Keratinocyte (primary cell): ENCODE measurements at regions not wholly inside any gene's neighbourhood (a gene's known extent, or its start where the extent isn't known, plus 50 kb on each side); places are given as distances from the start of the nearest gene placed in this dataset.

Source experiments
- DNase-seq: peaks from one replicate; pipeline ENCODE4 v3.0.0-alpha.2; 2011; ENCODE audit warnings: low read depth, missing footprints, low spot score
- FAIRE-seq: peaks from 2 replicates; lab custom pipeline; 2011; peaks lifted over from hg19 to GRCh38; lab: Jason Lieb, UNC
- H2AFZ ChIP-seq: 2 replicates; pipeline ENCODE4 v1.6.0; 2012; ENCODE audit warnings: low read length, control low read depth, inconsistent platforms; ENCODE audit not compliant: control insufficient read depth
- H3K27ac ChIP-seq: 2 replicates; pipeline ENCODE4 v1.5.1; 2011; ENCODE audit warnings: low read length; ENCODE audit not compliant: control insufficient read depth, insufficient read depth
- H3K27me3 ChIP-seq: 3 replicates; pipeline ENCODE4 v1.6.0; 2011; ENCODE audit warnings: low read length; ENCODE audit not compliant: control insufficient read depth, insufficient read depth; ENCODE audit errors: extremely low read depth
- H3K36me3 ChIP-seq, 2 experiments: 2 replicates in 1 of 2; 3 replicates in 1 of 2; pipeline ENCODE4 v1.5.1; 2011; ENCODE audit warnings: low read length in 2 of 2, mild to moderate bottlenecking in 1 of 2; ENCODE audit not compliant: control insufficient read depth in 2 of 2, insufficient read depth in 2 of 2; ENCODE audit errors: extremely low read depth in 1 of 2
- H3K4me1 ChIP-seq: 3 replicates; pipeline ENCODE4 v1.5.1; 2011; ENCODE audit warnings: low read length; ENCODE audit not compliant: control insufficient read depth, insufficient read depth; ENCODE audit errors: extremely low read depth
- H3K4me2 ChIP-seq: 3 replicates; pipeline ENCODE4 v1.6.0; 2011; ENCODE audit warnings: low read depth, low read length; ENCODE audit not compliant: control insufficient read depth, insufficient read depth; ENCODE audit errors: extremely low read depth
- H3K4me3 ChIP-seq, 3 experiments: fragments of 200-600 bp in 1 of 3; sonication (generic) in 1 of 3; 2 replicates in 2 of 3; 3 replicates in 1 of 3; pipeline ENCODE4 v1.5.1; 2011 to 2016; ENCODE audit warnings: low read length in 3 of 3, mild to moderate bottlenecking in 3 of 3, control low read depth in 2 of 3, inconsistent platforms in 1 of 3, low read depth in 1 of 3, mixed read lengths in 1 of 3, mixed run types in 1 of 3, moderate library complexity in 1 of 3; ENCODE audit not compliant: control insufficient read depth in 2 of 3, insufficient read depth in 2 of 3; ENCODE audit errors: extremely low read depth in 1 of 3
- H3K79me2 ChIP-seq: 2 replicates; pipeline ENCODE4 v1.6.0; 2012; ENCODE audit warnings: low read length; ENCODE audit not compliant: control insufficient read depth, insufficient read depth
- H3K9ac ChIP-seq: 3 replicates; pipeline ENCODE4 v1.6.0; 2011; ENCODE audit warnings: low read length; ENCODE audit not compliant: control insufficient read depth, insufficient read depth; ENCODE audit errors: extremely low read depth
- H3K9me1 ChIP-seq: 3 replicates; pipeline ENCODE4 v1.6.0; 2011; ENCODE audit warnings: low read length; ENCODE audit not compliant: control insufficient read depth, insufficient read depth; ENCODE audit errors: extremely low read depth
- H3K9me3 ChIP-seq: 2 replicates; pipeline ENCODE4 v1.5.1; 2012; ENCODE audit warnings: low read depth, low read length; ENCODE audit not compliant: control insufficient read depth
- H4K20me1 ChIP-seq: 3 replicates; pipeline ENCODE4 v1.6.0; 2011; ENCODE audit warnings: low read length; ENCODE audit not compliant: control insufficient read depth, insufficient read depth; ENCODE audit errors: extremely low read depth
- CTCF ChIP-seq, 3 experiments: IDR thresholded peaks in 1 of 3; conservative IDR thresholded peaks in 1 of 3; optimal IDR thresholded peaks in 1 of 3; 2 replicates in 2 of 3; 3 replicates in 1 of 3; pipeline versions ENCODE3 to v1.5.1; 2011; ENCODE audit warnings: low read length in 3 of 3, mild to moderate bottlenecking in 3 of 3, moderate library complexity in 2 of 3, control low read depth in 1 of 3, inconsistent platforms in 1 of 3; ENCODE audit not compliant: insufficient read depth in 2 of 3; ENCODE audit errors: extremely low read depth in 1 of 3
- EZH2 ChIP-seq: IDR thresholded peaks from one replicate; pipeline ENCODE4 v1.6.1; 2012; ENCODE audit warnings: inconsistent platforms, mild to moderate bottlenecking, low read length, moderate library complexity
- dilution Hi-C: fragments of 300-500 bp; cut with MboI; formaldehyde crosslinking; loops from one replicate; pipeline ENCODE4 v1.7.0; 2020; ENCODE audit warnings: low sequenced_read_pairs; ENCODE audit not compliant: extremely low pct_ligation_motif_present

GRCh38 chr1:22212400-22213233 lies 69.7 kb upstream of the WNT4 start:
- Histone ChIP-seq H3K4me1 (no peaks in the 10 kb centered on the region), H3K27ac (no peak overlapping the region), H3K36me3 (no peaks in the 10 kb centered on the region), H2AFZ (no peak overlapping the region), H3K4me3 (no peak overlapping the region), H3K9ac (no peak overlapping the region), H4K20me1 (no peaks in the 10 kb centered on the region), H3K4me2 (no peak overlapping the region), H3K27me3 (peaks cover 53% of the 10 kb centered on the region), H3K79me2 (no peaks in the 10 kb centered on the region), H3K9me3 (no peaks in the 10 kb centered on the region), H3K9me1 (no peaks in the 10 kb centered on the region)
- FAIRE-seq = no peak
- TF ChIP-seq EZH2 = no peak
- TF ChIP-seq CTCF (optimal IDR thresholded peaks at IDR 0.05 in 1 of 3, IDR thresholded peaks at IDR 0.05 in 1 of 3, conservative IDR thresholded peaks at IDR 0.05 in 1 of 3; ENCODE audit: extremely low read depth in 1 of 3, insufficient read depth in 2 of 3, low read length in 3 of 3) = no peak
- dilution Hi-C loops = no loop called here
- no peak for DNase-seq

GRCh38 chr1:22216210-22216883 lies 73.5 kb upstream of the WNT4 start:
- Histone ChIP-seq H3K4me3 (no peak overlapping the region), H3K79me2 (no peaks in the 10 kb centered on the region), H3K36me3 (no peaks in the 10 kb centered on the region), H3K27ac (no peak overlapping the region), H4K20me1 (no peaks in the 10 kb centered on the region), H3K9me1 (no peaks in the 10 kb centered on the region), H3K27me3 (peaks cover 40% of the 10 kb centered on the region), H3K4me2 (no peak overlapping the region), H3K4me1 (no peaks in the 10 kb centered on the region), H2AFZ (no peak overlapping the region), H3K9ac (no peak overlapping the region), H3K9me3 (no peaks in the 10 kb centered on the region)
- dilution Hi-C loops = no loop called here
- FAIRE-seq = no peak
- DNase-seq = no peak
- TF ChIP-seq CTCF (optimal IDR thresholded peaks at IDR 0.05 in 1 of 3, IDR thresholded peaks at IDR 0.05 in 1 of 3, conservative IDR thresholded peaks at IDR 0.05 in 1 of 3; ENCODE audit: extremely low read depth in 1 of 3, insufficient read depth in 2 of 3, low read length in 3 of 3) (no peak), EZH2 (no peak)
